GM23338 (cell line): ENCODE measurements at regions not wholly inside any gene's neighbourhood (a gene's known extent, or its start where the extent isn't known, plus 50 kb on each side); places are given as distances from the start of the nearest gene placed in this dataset.
A peak's percentile ranks its signal among the peaks of the same experiment; 100 is the strongest.

Experiments used
- ATAC-seq: fragments of 200-7000 bp; cut with Tn5 transposase; 3 replicates; pipeline ENCODE4 v1.9.1; 2020
- DNase-seq: peaks from one replicate; pipeline ENCODE4 v3.0.0-alpha.2; 2015; ENCODE audit warnings: low spot score
- H2AFZ ChIP-seq: fragments of 200-600 bp; sonication (generic); 2 replicates; pipeline ENCODE4 v1.8.0; 2016; ENCODE audit warnings: antibody characterized with exemption, mild to moderate bottlenecking, moderate library complexity
- H3F3A ChIP-seq: fragments of 200-600 bp; sonication (generic); replicated peaks from 2 replicates; pipeline ENCODE4 v1.8.0; 2017; ENCODE audit warnings: antibody characterized with exemption, mixed run types, low read depth
- H3K27ac ChIP-seq: fragments of 200-600 bp; sonication (generic); 2 replicates; pipeline ENCODE4 v1.6.1; 2016; ENCODE audit warnings: low read depth
- H3K27me3 ChIP-seq: fragments of 200-600 bp; sonication (generic); 2 replicates; pipeline ENCODE4 v1.8.0; 2016; ENCODE audit warnings: mild to moderate bottlenecking, mixed run types, moderate library complexity; ENCODE audit not compliant: insufficient read depth
- H3K36me3 ChIP-seq: fragments of 200-600 bp; sonication (generic); 2 replicates; pipeline ENCODE4 v1.8.0; 2016; ENCODE audit warnings: mild to moderate bottlenecking; ENCODE audit not compliant: insufficient read depth
- H3K4me1 ChIP-seq: fragments of 200-600 bp; sonication (generic); 2 replicates; pipeline ENCODE4 v1.8.0; 2016; ENCODE audit warnings: mild to moderate bottlenecking, moderate library complexity; ENCODE audit not compliant: insufficient read depth
- H3K4me2 ChIP-seq: fragments of 200-600 bp; sonication (generic); 2 replicates; pipeline ENCODE4 v1.7.1; 2017; ENCODE audit warnings: mixed run types
- H3K4me3 ChIP-seq: fragments of 200-600 bp; sonication (generic); 2 replicates; pipeline ENCODE4 v1.6.1; 2016; ENCODE audit warnings: mixed run types
- H3K79me2 ChIP-seq: fragments of 200-600 bp; sonication (generic); replicated peaks from 2 replicates; pipeline ENCODE4 v1.8.0; 2017; ENCODE audit warnings: mild to moderate bottlenecking; ENCODE audit not compliant: insufficient read depth
- H3K9me2 ChIP-seq: fragments of 200-600 bp; sonication (generic); 2 replicates; pipeline ENCODE4 v1.8.0; 2017; ENCODE audit not compliant: insufficient read depth
- H4K20me1 ChIP-seq: fragments of 200-600 bp; sonication (generic); replicated peaks from 2 replicates; pipeline ENCODE4 v1.8.0; 2017; ENCODE audit warnings: mild to moderate bottlenecking; ENCODE audit not compliant: insufficient read depth
- H3K27ac Mint-ChIP-seq: 2 replicates; pipeline ENCODE4 v1.8.0; 2020; ENCODE audit warnings: inconsistent platforms, mild to moderate bottlenecking, moderate library complexity, mixed read lengths
- H3K27me3 Mint-ChIP-seq: 3 replicates; pipeline ENCODE4 v1.8.0; 2022; ENCODE audit warnings: low read depth, mild to moderate bottlenecking, moderate library complexity, mixed read lengths, inconsistent platforms; ENCODE audit not compliant: insufficient read depth, poor library complexity
- H3K36me3 Mint-ChIP-seq: 3 replicates; pipeline ENCODE4 v1.8.0; 2021; ENCODE audit warnings: low read depth, mild to moderate bottlenecking, inconsistent platforms, moderate library complexity, mixed read lengths
- H3K4me1 Mint-ChIP-seq: 3 replicates; pipeline ENCODE4 v1.8.0; 2020; ENCODE audit warnings: mild to moderate bottlenecking, inconsistent platforms, mixed read lengths
- H3K4me3 Mint-ChIP-seq: 3 replicates; pipeline ENCODE4 v1.8.0; 2021; ENCODE audit warnings: moderate library complexity, mild to moderate bottlenecking, inconsistent platforms, mixed read lengths
- H3K9me3 Mint-ChIP-seq: 3 replicates; pipeline ENCODE4 v1.8.0; 2020; ENCODE audit warnings: moderate library complexity, mild to moderate bottlenecking, inconsistent platforms, mixed read lengths
- EZH2 ChIP-seq: fragments of 200-600 bp; sonication (generic); IDR thresholded peaks from one replicate; pipeline ENCODE4 v1.8.0; 2017; ENCODE audit warnings: antibody characterized with exemption, mild to moderate bottlenecking, low read depth; ENCODE audit not compliant: unreplicated experiment
- EZH2phosphoT487 ChIP-seq: fragments of 200-600 bp; sonication (generic); IDR thresholded peaks from one replicate; pipeline ENCODE4 v1.8.1; 2018; ENCODE audit warnings: antibody characterized with exemption; ENCODE audit not compliant: unreplicated experiment
- JUNB ChIP-seq: IDR thresholded peaks from one replicate; pipeline ENCODE4 v1.6.1; 2016; ENCODE audit warnings: antibody characterized with exemption; ENCODE audit not compliant: unreplicated experiment
- NANOG ChIP-seq: IDR thresholded peaks from 2 replicates; pipeline ENCODE4 v1.6.1; 2016; ENCODE audit warnings: antibody characterized with exemption, borderline replicate concordance
- ZNF114 ChIP-seq: fragments of 250-450 bp; sonication (Bioruptor Pico); IDR thresholded peaks from 2 replicates; pipeline ENCODE4 v1.5.0; 2020; ENCODE audit warnings: mild to moderate bottlenecking, moderate library complexity
- TF ChIP-seq, protein P1 (sequence below): IDR thresholded peaks from 2 replicates; pipeline ENCODE4 v1.6.1; 2016; ENCODE audit warnings: antibody characterized with exemption
- TF ChIP-seq, protein P2 (sequence below), 2 experiments: fragments of 200-600 bp in 1 of 2; sonication (generic) in 1 of 2; conservative IDR thresholded peaks; 2 replicates each; pipeline versions ENCODE4 v1.5.1 to v1.6.1; 2016 to 2017; ENCODE audit warnings: antibody characterized with exemption in 2 of 2, low read depth in 2 of 2, mild to moderate bottlenecking in 2 of 2, moderate library complexity in 1 of 2

GRCh38 chr17:22695228-22695619 is 1002.9 kb downstream of the KCNJ18 start:
- H2AFZ ChIP-seq = no peak overlapping the region
- DNase-seq = no peak
- no peaks in the 10 kb centered on the region for H3K27me3 ChIP-seq
- TF ChIP-seq ZNF114 (CRISPR knock-in tag) (no peak), JUNB (no peak)
- TF ChIP-seq, protein P1, sequence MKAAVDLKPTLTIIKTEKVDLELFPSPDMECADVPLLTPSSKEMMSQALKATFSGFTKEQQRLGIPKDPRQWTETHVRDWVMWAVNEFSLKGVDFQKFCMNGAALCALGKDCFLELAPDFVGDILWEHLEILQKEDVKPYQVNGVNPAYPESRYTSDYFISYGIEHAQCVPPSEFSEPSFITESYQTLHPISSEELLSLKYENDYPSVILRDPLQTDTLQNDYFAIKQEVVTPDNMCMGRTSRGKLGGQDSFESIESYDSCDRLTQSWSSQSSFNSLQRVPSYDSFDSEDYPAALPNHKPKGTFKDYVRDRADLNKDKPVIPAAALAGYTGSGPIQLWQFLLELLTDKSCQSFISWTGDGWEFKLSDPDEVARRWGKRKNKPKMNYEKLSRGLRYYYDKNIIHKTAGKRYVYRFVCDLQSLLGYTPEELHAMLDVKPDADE = no peak
- H3K27ac ChIP-seq = no peak overlapping the region
- H3K79me2 ChIP-seq = no peaks in the 10 kb centered on the region
- Mint-ChIP-seq H3K27ac (no peak overlapping the region), H3K4me3 (no peak overlapping the region), H3K27me3 (peaks cover 4% of the 10 kb centered on the region), H3K9me3 (peaks cover 92% of the 10 kb centered on the region), H3K36me3 (peaks cover 51% of the 10 kb centered on the region), H3K4me1 (no peaks in the 10 kb centered on the region)
- H4K20me1 ChIP-seq = no peaks in the 10 kb centered on the region
- H3K4me3 ChIP-seq = no peak overlapping the region
- H3K36me3 ChIP-seq = peaks cover 15% of the 10 kb centered on the region; the same call in 1 of the 2 replicates
- ATAC-seq = no peak
- H3K4me2 ChIP-seq = no peak overlapping the region
- no peaks in the 10 kb centered on the region for H3F3A ChIP-seq
- H3K9me2 ChIP-seq = no peaks in the 10 kb centered on the region
- H3K4me1 ChIP-seq = no peaks in the 10 kb centered on the region

DNA sequence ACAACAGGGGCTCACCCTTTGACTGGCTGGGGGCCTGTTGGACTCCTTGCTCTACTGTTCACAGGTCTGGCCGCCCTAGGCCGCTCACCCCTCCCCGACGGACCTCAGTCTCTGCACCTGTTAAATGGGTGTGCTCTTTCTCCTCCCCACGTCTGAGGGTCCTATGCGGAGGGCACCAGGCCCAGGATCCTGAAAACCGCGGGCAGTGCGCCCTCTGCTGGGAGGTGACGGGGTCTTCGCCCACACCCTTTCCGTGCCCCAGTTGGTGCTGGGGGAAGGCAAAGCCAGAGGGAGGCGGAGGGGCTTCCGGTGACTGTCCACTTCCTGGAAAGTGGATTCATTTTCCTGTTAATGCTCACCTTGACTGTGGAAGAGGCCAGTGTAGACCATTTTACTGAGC is 1010.9 kb downstream of the KCNJ18 start:
- H3K4me3 Mint-ChIP-seq = no peak overlapping the region
- no peak overlapping the region for H3K4me3 ChIP-seq
- DNase-seq = no peak
- H3F3A ChIP-seq = no peaks in the 10 kb centered on the region
- no peaks in the 10 kb centered on the region for H3K79me2 ChIP-seq
- no peaks in the 10 kb centered on the region for H3K27me3 ChIP-seq
- H3K9me2 ChIP-seq = no peaks in the 10 kb centered on the region
- H3K36me3 ChIP-seq = peaks cover 6% of the 10 kb centered on the region; the same call in 1 of the 2 replicates
- H3K27me3 Mint-ChIP-seq = no peaks in the 10 kb centered on the region
- H3K27ac ChIP-seq = no peak overlapping the region
- no peak overlapping the region for H3K27ac Mint-ChIP-seq
- no peak for ATAC-seq
- H4K20me1 ChIP-seq = no peaks in the 10 kb centered on the region
- no peaks in the 10 kb centered on the region for H3K4me1 ChIP-seq
- TF ChIP-seq EZH2 = no peak
- TF ChIP-seq, protein P2, sequence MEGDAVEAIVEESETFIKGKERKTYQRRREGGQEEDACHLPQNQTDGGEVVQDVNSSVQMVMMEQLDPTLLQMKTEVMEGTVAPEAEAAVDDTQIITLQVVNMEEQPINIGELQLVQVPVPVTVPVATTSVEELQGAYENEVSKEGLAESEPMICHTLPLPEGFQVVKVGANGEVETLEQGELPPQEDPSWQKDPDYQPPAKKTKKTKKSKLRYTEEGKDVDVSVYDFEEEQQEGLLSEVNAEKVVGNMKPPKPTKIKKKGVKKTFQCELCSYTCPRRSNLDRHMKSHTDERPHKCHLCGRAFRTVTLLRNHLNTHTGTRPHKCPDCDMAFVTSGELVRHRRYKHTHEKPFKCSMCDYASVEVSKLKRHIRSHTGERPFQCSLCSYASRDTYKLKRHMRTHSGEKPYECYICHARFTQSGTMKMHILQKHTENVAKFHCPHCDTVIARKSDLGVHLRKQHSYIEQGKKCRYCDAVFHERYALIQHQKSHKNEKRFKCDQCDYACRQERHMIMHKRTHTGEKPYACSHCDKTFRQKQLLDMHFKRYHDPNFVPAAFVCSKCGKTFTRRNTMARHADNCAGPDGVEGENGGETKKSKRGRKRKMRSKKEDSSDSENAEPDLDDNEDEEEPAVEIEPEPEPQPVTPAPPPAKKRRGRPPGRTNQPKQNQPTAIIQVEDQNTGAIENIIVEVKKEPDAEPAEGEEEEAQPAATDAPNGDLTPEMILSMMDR (conservative IDR thresholded peaks at IDR 0.05; ENCODE audit: low read depth in 2 of 2) = peak in 1 of 2 experiments; percentile 33; a peak in 2 of 4 replicates
- H2AFZ ChIP-seq = no peak overlapping the region
- no peaks in the 10 kb centered on the region for H3K4me1 Mint-ChIP-seq
- no peak overlapping the region for H3K4me2 ChIP-seq
- H3K36me3 Mint-ChIP-seq = peaks cover 38% of the 10 kb centered on the region
- peaks cover 86% of the 10 kb centered on the region for H3K9me3 Mint-ChIP-seq

GRCh38 chr17:22703786-22704441 is 1011.6 kb downstream of the KCNJ18 start:
- ATAC-seq = no peak
- Histone ChIP-seq H3K4me1 (no peaks in the 10 kb centered on the region), H3K4me2 (no peak overlapping the region), H3K27ac (no peak overlapping the region), H2AFZ (no peak overlapping the region), H3K36me3 (peaks cover 6% of the 10 kb centered on the region; the same call in 1 of the 2 replicates), H3K27me3 (no peaks in the 10 kb centered on the region), H4K20me1 (no peaks in the 10 kb centered on the region), H3K4me3 (no peak overlapping the region), H3F3A (no peaks in the 10 kb centered on the region), H3K79me2 (no peaks in the 10 kb centered on the region), H3K9me2 (no peaks in the 10 kb centered on the region)
- Mint-ChIP-seq H3K4me1 (no peaks in the 10 kb centered on the region; the same call in 2 of the 3 replicates), H3K27ac (no peak overlapping the region), H3K36me3 (peaks cover 36% of the 10 kb centered on the region), H3K4me3 (no peak overlapping the region), H3K27me3 (peaks cover 2% of the 10 kb centered on the region), H3K9me3 (peaks cover 86% of the 10 kb centered on the region)
- TF ChIP-seq NANOG (no peak), EZH2 (no peak), EZH2phosphoT487 (no peak)
- TF ChIP-seq, protein P1 = no peak
- TF ChIP-seq, protein P2 (conservative IDR thresholded peaks at IDR 0.05; ENCODE audit: low read depth in 2 of 2) = no peak
- no peak for DNase-seq
